BE2C (cell line): ENCODE measurements at regions not wholly inside any gene's neighbourhood (a gene's known extent, or its start where the extent isn't known, plus 50 kb on each side); places are given as distances from the start of the nearest gene placed in this dataset.

Experiments
- DNase-seq: peaks from one replicate; pipeline ENCODE4 v3.0.0-alpha.2; 2020
- H3K27me3 ChIP-seq: fragments of 250-450 bp; sonication (Bioruptor Pico); 2 replicates; pipeline ENCODE4 v1.5.1; 2020; ENCODE audit warnings: mild to moderate bottlenecking
- H3K36me3 ChIP-seq: fragments of 250-450 bp; sonication (Bioruptor Pico); 2 replicates; pipeline ENCODE4 v1.5.1; 2020; ENCODE audit warnings: mild to moderate bottlenecking
- H3K4me1 ChIP-seq: fragments of 250-450 bp; sonication (Bioruptor Pico); 2 replicates; pipeline ENCODE4 v1.5.1; 2020
- H3K4me3 ChIP-seq: 2 replicates; pipeline ENCODE4 v1.5.1; 2011; ENCODE audit warnings: low read depth, low read length
- H3K9me3 ChIP-seq: fragments of 250-450 bp; sonication (Bioruptor Pico); 2 replicates; pipeline ENCODE4 v1.5.1; 2020
- TF ChIP-seq, protein P1 (sequence below): IDR thresholded peaks from 2 replicates; pipeline ENCODE4 v1.5.1; 2012; ENCODE audit warnings: mild to moderate bottlenecking, low read depth, low read length

GRCh38 chr5:133869519-133870335 is 98.7 kb downstream of the C5orf15 start:
- Histone ChIP-seq H3K4me3 (peak overlapping the region; percentile 50), H3K36me3 (no peaks in the 10 kb centered on the region), H3K4me1 (peaks cover 14% of the 10 kb centered on the region), H3K27me3 (no peaks in the 10 kb centered on the region), H3K9me3 (no peaks in the 10 kb centered on the region)
- TF ChIP-seq, protein P1, sequence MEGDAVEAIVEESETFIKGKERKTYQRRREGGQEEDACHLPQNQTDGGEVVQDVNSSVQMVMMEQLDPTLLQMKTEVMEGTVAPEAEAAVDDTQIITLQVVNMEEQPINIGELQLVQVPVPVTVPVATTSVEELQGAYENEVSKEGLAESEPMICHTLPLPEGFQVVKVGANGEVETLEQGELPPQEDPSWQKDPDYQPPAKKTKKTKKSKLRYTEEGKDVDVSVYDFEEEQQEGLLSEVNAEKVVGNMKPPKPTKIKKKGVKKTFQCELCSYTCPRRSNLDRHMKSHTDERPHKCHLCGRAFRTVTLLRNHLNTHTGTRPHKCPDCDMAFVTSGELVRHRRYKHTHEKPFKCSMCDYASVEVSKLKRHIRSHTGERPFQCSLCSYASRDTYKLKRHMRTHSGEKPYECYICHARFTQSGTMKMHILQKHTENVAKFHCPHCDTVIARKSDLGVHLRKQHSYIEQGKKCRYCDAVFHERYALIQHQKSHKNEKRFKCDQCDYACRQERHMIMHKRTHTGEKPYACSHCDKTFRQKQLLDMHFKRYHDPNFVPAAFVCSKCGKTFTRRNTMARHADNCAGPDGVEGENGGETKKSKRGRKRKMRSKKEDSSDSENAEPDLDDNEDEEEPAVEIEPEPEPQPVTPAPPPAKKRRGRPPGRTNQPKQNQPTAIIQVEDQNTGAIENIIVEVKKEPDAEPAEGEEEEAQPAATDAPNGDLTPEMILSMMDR = no peak
- no peak for DNase-seq

DNA sequence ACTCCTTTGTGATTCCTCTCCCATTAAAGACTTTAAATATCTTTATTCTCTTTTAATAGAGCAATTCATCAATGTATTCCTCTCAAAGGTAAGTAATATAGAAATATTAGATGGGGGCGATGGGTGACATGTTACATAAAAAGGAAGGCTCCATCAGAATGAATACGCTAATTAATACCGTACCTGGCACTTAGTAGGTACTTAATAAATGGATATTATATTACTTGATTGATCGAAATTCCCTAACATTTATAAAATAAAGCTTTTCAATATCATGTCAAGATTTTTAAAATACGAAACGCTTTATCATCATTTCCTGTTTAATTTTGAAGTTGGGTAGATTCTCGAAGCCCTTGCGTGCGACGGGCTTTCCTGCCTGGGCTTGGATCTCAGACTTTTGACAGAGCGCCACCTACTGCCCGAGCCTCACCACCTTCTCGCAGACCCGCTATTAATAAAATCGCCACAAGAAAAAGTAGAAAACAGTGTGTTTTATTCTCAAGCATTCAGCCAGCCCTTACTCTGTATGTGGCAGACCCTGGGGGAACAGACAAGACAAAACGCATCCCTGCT is 99.4 kb downstream of the C5orf15 start:
- TF ChIP-seq, protein P1 = peak; percentile 92
- Histone ChIP-seq H3K36me3 (no peaks in the 10 kb centered on the region), H3K4me1 (peaks cover 14% of the 10 kb centered on the region), H3K4me3 (peak overlapping the region; percentile 50), H3K27me3 (no peaks in the 10 kb centered on the region), H3K9me3 (no peaks in the 10 kb centered on the region)
- DNase-seq = peak; percentile 83

DNA sequence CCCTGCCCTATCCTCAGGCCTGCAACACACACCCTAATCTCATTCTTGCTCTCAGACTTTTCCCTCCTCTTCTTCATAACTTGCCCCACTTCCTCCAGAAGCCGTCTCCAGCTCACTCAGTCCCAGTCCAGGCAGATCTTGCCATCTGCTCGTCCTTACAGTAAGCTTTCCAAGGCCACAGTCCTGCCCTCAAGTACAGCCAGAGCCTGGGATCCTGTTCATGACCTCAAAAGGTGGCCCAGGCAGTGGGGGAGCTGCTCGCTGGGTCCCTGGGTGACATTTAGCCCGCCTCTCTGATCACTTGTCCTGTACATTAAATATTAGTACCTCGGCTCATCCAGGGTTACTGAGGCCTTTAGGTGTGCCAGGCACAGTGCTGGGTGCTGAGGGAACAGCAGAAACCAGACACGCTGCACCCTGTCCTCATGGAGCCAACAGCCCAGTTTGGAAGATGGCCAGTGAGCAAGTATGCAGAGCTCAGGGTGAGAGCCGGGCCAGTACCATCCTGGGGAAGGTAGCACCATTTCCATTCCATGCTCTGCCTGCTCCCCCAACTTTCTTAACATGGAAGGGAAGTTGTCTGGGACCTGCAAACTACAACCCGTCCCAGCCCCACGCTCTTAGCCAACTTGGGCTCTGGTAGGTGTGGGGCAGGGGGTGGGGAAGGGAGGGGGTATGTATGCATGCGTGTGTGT is 100.4 kb downstream of the C5orf15 start:
- Histone ChIP-seq H3K9me3 (no peaks in the 10 kb centered on the region), H3K36me3 (no peaks in the 10 kb centered on the region), H3K27me3 (no peaks in the 10 kb centered on the region), H3K4me3 (no peak overlapping the region), H3K4me1 (peaks cover 14% of the 10 kb centered on the region)
- DNase-seq = no peak
- TF ChIP-seq, protein P1 = no peak

DNA sequence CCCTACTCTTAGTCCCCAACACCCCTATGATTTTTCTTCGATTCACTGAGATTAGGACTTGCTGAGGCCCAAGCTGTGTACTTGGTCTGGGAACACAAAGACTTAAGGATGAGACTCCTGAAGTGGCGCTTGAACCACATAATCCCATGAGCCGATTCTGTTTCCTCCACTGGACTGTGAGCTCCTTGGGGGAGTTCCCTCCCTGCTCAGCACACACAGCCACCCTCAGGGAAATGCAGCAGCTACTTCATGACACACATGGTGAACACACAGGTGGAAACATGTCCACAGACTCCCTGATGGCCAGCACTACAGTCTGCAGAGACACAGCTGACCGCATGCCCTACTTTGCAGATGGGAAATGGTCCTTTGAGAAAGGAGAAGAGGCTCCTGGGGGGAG is 101.1 kb downstream of the C5orf15 start:
- Histone ChIP-seq H3K27me3 (no peaks in the 10 kb centered on the region), H3K36me3 (no peaks in the 10 kb centered on the region), H3K9me3 (no peaks in the 10 kb centered on the region), H3K4me1 (peaks cover 14% of the 10 kb centered on the region), H3K4me3 (no peak overlapping the region)
- no peak for DNase-seq
- TF ChIP-seq, protein P1 = no peak

- DNase-seq = no peak
- H3K27me3 ChIP-seq = no peaks in the 10 kb centered on the region
- H3K36me3 ChIP-seq = no peaks in the 10 kb centered on the region
- TF ChIP-seq, protein P1 = no peak
- H3K4me1 ChIP-seq = peaks cover 14% of the 10 kb centered on the region
- no peak overlapping the region for H3K4me3 ChIP-seq
- H3K9me3 ChIP-seq = no peaks in the 10 kb centered on the region
Observed at GRCh38 chr5:133866903-133867245, 101.6 kb downstream of the C5orf15 start.
